ENCODE measurements at regions not wholly inside any gene's neighbourhood (a gene's known extent, or its start where the extent isn't known, plus 50 kb on each side); places are given as distances from the start of the nearest gene placed in this dataset.

- no peaks in the 10 kb centered on the region for H3K36me3 ChIP-seq (ENCODE audit: insufficient read depth, low read length)
- no peaks in the 10 kb centered on the region for H3K9me3 ChIP-seq (ENCODE audit: insufficient read depth, low read length, severe bottlenecking)
- DNase-seq (no peak), ATAC-seq (ENCODE audit: insufficient read depth, low read depth) (peak; percentile 29; the same call in 1 of the 3 replicates)
- no peak overlapping the region for H3K4me3 ChIP-seq (ENCODE audit: low read depth in 1 of 2, low read length in 2 of 2)
- no peaks in the 10 kb centered on the region for H3K4me1 ChIP-seq (ENCODE audit: insufficient read depth, low read length)
- H3K9ac ChIP-seq (ENCODE audit: low read depth, low read length): no peak overlapping the region
- H3K79me2 ChIP-seq (ENCODE audit: insufficient read depth, low read length): no peaks in the 10 kb centered on the region
- H3K27me3 ChIP-seq (ENCODE audit: insufficient read depth, low read length, poor library complexity): no peaks in the 10 kb centered on the region
- H4K20me1 ChIP-seq (ENCODE audit: insufficient read depth, low read length): no peaks in the 10 kb centered on the region
- no peak overlapping the region for H3K4me2 ChIP-seq (ENCODE audit: insufficient read depth, low read length)
- H2AFZ ChIP-seq (ENCODE audit: low read depth, low read length): no peak overlapping the region
- TF ChIP-seq CTCF (IDR thresholded peaks at IDR 0.05; ENCODE audit: borderline replicate concordance, extremely low read depth, low read length, poor library complexity, severe bottlenecking): no peak
- no peak for TF ChIP-seq EZH2 (IDR thresholded peaks at IDR 0.05; ENCODE audit: borderline replicate concordance, low read depth, low read length, severe bottlenecking)
- H3K27ac ChIP-seq (ENCODE audit: low read length): no peak overlapping the region
Measured at GRCh38 chr1:221886743-221887414, 145.0 kb upstream of the DUSP10 start.

- no peaks in the 10 kb centered on the region for H3K4me1 ChIP-seq (ENCODE audit: insufficient read depth, low read length)
- no peak overlapping the region for H3K27ac ChIP-seq (ENCODE audit: low read length)
- H3K36me3 ChIP-seq (ENCODE audit: insufficient read depth, low read length): no peaks in the 10 kb centered on the region
- no peaks in the 10 kb centered on the region for H3K79me2 ChIP-seq (ENCODE audit: insufficient read depth, low read length)
- no peaks in the 10 kb centered on the region for H3K9me3 ChIP-seq (ENCODE audit: insufficient read depth, low read length, severe bottlenecking)
- no peak overlapping the region for H3K4me2 ChIP-seq (ENCODE audit: insufficient read depth, low read length)
- H3K9ac ChIP-seq (ENCODE audit: low read depth, low read length): no peak overlapping the region
- no peaks in the 10 kb centered on the region for H4K20me1 ChIP-seq (ENCODE audit: insufficient read depth, low read length)
- DNase-seq: no peak
- H2AFZ ChIP-seq (ENCODE audit: low read depth, low read length): no peak overlapping the region
- no peak overlapping the region for H3K4me3 ChIP-seq (ENCODE audit: low read depth in 1 of 2, low read length in 2 of 2)
- no peaks in the 10 kb centered on the region for H3K27me3 ChIP-seq (ENCODE audit: insufficient read depth, low read length, poor library complexity)
- no peak for TF ChIP-seq EZH2 (IDR thresholded peaks at IDR 0.05; ENCODE audit: borderline replicate concordance, low read depth, low read length, severe bottlenecking)
- no peak for TF ChIP-seq CTCF (IDR thresholded peaks at IDR 0.05; ENCODE audit: borderline replicate concordance, extremely low read depth, low read length, poor library complexity, severe bottlenecking)
- ATAC-seq (ENCODE audit: insufficient read depth, low read depth): no peak
Measured at GRCh38 chr1:221886311-221886710, 144.4 kb upstream of the DUSP10 start.

GRCh38 chr1:221884821-221885220 is 142.9 kb upstream of the DUSP10 start:
- Histone ChIP-seq H3K9me3 (ENCODE audit: insufficient read depth, low read length, severe bottlenecking) (no peaks in the 10 kb centered on the region), H3K27ac (ENCODE audit: low read length) (no peak overlapping the region), H4K20me1 (ENCODE audit: insufficient read depth, low read length) (no peaks in the 10 kb centered on the region), H3K4me1 (ENCODE audit: insufficient read depth, low read length) (no peaks in the 10 kb centered on the region), H3K9ac (ENCODE audit: low read depth, low read length) (no peak overlapping the region), H2AFZ (ENCODE audit: low read depth, low read length) (no peak overlapping the region), H3K4me3 (ENCODE audit: low read depth in 1 of 2, low read length in 2 of 2) (no peak overlapping the region), H3K27me3 (ENCODE audit: insufficient read depth, low read length, poor library complexity) (no peaks in the 10 kb centered on the region), H3K4me2 (ENCODE audit: insufficient read depth, low read length) (no peak overlapping the region), H3K79me2 (ENCODE audit: insufficient read depth, low read length) (no peaks in the 10 kb centered on the region), H3K36me3 (ENCODE audit: insufficient read depth, low read length) (no peaks in the 10 kb centered on the region)
- DNase-seq (no peak), ATAC-seq (ENCODE audit: insufficient read depth, low read depth) (no peak)
- no peak for TF ChIP-seq EZH2 (IDR thresholded peaks at IDR 0.05; ENCODE audit: borderline replicate concordance, low read depth, low read length, severe bottlenecking)
- no peak for TF ChIP-seq CTCF (IDR thresholded peaks at IDR 0.05; ENCODE audit: borderline replicate concordance, extremely low read depth, low read length, poor library complexity, severe bottlenecking)

Measured in DND-41 (cell line).